ENCODE measurements at regions not wholly inside any gene's neighbourhood (a gene's known extent, or its start where the extent isn't known, plus 50 kb on each side); places are given as distances from the start of the nearest gene placed in this dataset.
A peak's percentile ranks its signal among the peaks of the same experiment; 100 is the strongest.
"Not testable (repeated sequence)": the region's sequence is repeated elsewhere in the genome, so short reads cannot be mapped to it uniquely, and the experiment has no call there.

DNA sequence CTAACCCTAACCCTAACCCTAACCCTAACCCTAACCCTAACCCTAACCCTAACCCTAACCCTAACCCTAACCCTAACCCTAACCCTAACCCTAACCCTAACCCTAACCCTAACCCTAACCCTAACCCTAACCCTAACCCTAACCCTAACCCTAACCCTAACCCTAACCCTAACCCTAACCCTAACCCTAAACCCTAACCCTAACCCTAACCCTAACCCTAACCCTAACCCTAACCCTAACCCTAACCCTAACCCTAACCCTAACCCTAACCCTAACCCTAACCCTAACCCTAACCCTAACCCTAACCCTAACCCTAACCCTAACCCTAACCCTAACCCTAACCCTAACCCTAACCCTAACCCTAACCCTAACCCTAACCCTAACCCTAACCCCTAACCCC, 80.6 kb upstream of the PLEKHG4B start:
- H3K4me1 ChIP-seq; H3K36me3 ChIP-seq (ENCODE audit: low read depth, missing control alignments); H3K27me3 ChIP-seq; DNase-seq; H3K9me3 ChIP-seq; H3K4me3 ChIP-seq; H3K27ac ChIP-seq; intact Hi-C loops (cut with DNase I; ENCODE audit: low total_unique reads): not testable (repeated sequence)

DNA sequence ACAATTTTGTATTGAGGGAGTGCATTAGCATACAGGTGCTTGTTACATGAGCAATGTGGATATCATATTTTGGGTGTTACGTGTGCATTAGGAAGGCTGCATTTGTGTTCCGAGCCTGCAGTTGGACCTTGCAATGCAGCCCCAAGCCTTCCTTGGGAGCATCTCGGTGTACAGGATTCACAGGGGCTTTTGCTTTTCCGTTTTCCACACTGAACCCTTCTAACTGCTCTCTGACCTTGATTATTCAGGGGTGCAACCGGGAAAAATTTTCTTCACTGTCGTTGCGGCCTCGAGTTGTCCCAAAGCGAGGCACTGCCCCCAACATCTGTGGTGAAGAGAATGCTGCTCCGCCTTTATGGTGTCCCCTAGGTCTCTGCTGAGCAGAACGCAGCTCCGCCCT, 80.1 kb upstream of the PLEKHG4B start:
- no peaks in the 10 kb centered on the region for H3K27me3 ChIP-seq
- H3K27ac ChIP-seq, result no peak overlapping the region
- 48 to 64% methylated on average over 11 to 12 of the region's 12 CpGs for WGBS, 2 donors
- intact Hi-C loops (cut with DNase I; ENCODE audit: low total_unique reads), result no loop called here
- H3K9me3 ChIP-seq, result no peaks in the 10 kb centered on the region
- H3K4me3 ChIP-seq, result no peak overlapping the region
- no peak for DNase-seq
- H3K4me1 ChIP-seq, result no peaks in the 10 kb centered on the region
- no peaks in the 10 kb centered on the region for H3K36me3 ChIP-seq (ENCODE audit: low read depth, missing control alignments)
- TF ChIP-seq, protein P1, sequence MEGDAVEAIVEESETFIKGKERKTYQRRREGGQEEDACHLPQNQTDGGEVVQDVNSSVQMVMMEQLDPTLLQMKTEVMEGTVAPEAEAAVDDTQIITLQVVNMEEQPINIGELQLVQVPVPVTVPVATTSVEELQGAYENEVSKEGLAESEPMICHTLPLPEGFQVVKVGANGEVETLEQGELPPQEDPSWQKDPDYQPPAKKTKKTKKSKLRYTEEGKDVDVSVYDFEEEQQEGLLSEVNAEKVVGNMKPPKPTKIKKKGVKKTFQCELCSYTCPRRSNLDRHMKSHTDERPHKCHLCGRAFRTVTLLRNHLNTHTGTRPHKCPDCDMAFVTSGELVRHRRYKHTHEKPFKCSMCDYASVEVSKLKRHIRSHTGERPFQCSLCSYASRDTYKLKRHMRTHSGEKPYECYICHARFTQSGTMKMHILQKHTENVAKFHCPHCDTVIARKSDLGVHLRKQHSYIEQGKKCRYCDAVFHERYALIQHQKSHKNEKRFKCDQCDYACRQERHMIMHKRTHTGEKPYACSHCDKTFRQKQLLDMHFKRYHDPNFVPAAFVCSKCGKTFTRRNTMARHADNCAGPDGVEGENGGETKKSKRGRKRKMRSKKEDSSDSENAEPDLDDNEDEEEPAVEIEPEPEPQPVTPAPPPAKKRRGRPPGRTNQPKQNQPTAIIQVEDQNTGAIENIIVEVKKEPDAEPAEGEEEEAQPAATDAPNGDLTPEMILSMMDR (IDR thresholded peaks at IDR 0.05), result no peak

DNA sequence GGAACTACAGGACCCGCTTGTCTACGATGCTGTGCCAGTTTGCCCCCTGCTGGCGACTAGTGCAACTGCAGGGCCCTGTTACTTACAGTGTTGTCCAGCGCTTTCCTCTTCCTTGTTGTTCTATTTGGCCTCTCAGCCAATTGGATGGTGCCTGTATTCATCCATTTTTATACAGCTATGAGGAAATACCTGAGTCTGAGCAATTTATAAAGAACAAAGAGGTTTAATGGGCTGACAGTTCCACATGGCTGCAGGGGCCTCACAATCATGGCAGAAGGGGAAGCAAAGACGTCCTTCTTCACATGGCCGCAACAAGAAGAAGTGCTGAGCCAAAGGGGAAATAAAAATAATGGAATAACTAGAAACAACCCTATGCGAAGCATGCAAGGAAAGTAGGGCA, 78.7 kb upstream of the PLEKHG4B start:
- Histone ChIP-seq H3K27me3 (no peaks in the 10 kb centered on the region), H3K4me1 (no peaks in the 10 kb centered on the region), H3K9me3 (no peaks in the 10 kb centered on the region), H3K36me3 (ENCODE audit: low read depth, missing control alignments) (no peaks in the 10 kb centered on the region), H3K27ac (no peak overlapping the region), H3K4me3 (no peak overlapping the region)
- TF ChIP-seq POLR2A (IDR thresholded peaks at IDR 0.05), result no peak
- TF ChIP-seq, protein P1 (IDR thresholded peaks at IDR 0.05), result no peak
- 39 to 52% methylated on average over 7 of the region's 7 CpGs for WGBS, 2 donors
- intact Hi-C loops (cut with DNase I; ENCODE audit: low total_unique reads), result no loop called here
- DNase-seq, result no peak

DNA sequence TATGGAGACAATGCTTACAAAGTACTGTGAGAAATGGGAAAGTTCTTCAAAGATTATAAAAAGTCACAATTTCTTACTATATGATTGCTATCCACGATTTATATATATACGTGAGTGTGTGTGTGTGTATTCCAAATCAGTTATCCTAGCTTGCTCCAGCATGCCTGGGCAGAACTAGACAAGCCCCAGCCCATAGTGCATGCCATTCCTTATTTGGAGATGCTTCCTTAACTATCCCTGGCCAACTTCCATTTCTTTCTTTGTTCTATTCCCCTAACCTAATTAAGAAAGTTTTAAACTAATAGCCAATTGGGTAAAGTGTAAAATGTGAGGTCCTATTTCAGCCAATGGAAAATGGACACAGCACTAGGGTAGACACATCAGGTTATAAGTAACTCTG, 77.3 kb upstream of the PLEKHG4B start:
- WGBS, 2 donors, result 48 to 52% methylated on average over 2 of the region's 2 CpGs

DNA sequence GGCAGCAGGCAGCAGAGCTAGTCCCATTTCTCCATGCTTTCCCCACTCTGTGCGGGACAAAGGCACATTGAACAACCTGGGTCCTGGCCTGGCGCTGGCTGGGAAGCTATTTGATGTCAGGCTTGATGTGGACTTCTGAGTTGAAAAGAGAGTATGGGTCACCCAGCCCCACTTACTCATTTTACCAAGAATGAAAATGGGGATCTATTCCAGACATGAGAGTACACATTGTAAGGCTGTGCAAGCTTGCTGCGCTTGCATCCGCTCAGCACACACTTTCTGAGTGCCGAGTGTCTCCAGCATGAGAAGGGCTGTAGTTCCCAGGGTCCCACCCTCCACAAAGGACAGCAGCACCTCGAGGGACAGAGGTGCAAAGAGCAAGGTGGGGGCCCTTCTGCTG, 71.7 kb upstream of the PLEKHG4B start:
- 82 to 88% methylated on average over 6 of the region's 6 CpGs for WGBS, 2 donors
- H3K27ac ChIP-seq; DNase-seq; H3K36me3 ChIP-seq (ENCODE audit: low read depth, missing control alignments); intact Hi-C loops (cut with DNase I; ENCODE audit: low total_unique reads); H3K4me1 ChIP-seq; H3K9me3 ChIP-seq; H3K4me3 ChIP-seq; H3K27me3 ChIP-seq: not testable (repeated sequence)

More for the DNA sequence above, 77.3 kb upstream of the PLEKHG4B start:
- H3K4me3 ChIP-seq; intact Hi-C loops (cut with DNase I; ENCODE audit: low total_unique reads); H3K4me1 ChIP-seq; H3K27ac ChIP-seq; H3K27me3 ChIP-seq; H3K9me3 ChIP-seq; H3K36me3 ChIP-seq (ENCODE audit: low read depth, missing control alignments); DNase-seq: not testable (repeated sequence)

DNA sequence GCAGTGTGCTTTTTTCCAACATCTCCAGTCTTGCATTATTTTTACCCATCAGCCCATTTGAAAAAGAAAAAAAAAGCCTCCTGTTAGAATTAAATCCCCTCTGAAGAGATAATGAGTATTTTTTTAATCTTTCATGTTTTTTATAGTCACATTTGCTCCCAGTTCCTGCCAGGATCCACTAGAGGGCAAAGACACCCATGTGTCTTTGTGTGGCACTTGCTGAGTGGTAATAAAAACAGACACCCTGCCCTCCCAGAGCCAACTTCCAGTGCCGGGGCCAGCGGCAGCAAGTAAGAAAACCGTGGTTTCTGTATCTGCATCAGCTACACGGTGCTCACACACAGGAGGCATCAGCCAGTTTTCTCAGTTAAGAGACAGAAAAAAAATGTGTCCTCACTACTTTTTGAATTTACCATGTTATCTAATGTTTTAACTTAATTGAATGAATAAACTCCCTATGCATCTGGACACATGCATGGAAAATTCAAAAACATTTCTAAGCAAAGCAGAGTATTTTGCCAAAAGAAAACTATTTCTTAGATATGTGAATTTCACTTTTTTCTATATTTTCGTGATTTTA, 70.2 kb upstream of the PLEKHG4B start:
- Histone ChIP-seq H3K9me3 (no peaks in the 10 kb centered on the region), H3K36me3 (ENCODE audit: low read depth, missing control alignments) (no peaks in the 10 kb centered on the region), H3K27ac (no peak overlapping the region), H3K4me3 (no peak overlapping the region), H3K4me1 (no peaks in the 10 kb centered on the region), H3K27me3 (no peaks in the 10 kb centered on the region)
- intact Hi-C loops (cut with DNase I; ENCODE audit: low total_unique reads), result no loop called here
- no peak for DNase-seq
- WGBS, 2 donors, result 53 to 60% methylated on average over 5 of the region's 5 CpGs
- TF ChIP-seq, protein P1 (IDR thresholded peaks at IDR 0.05), result peak in 2 of 3 experiments; percentile 3 to 17
- TF ChIP-seq POLR2A (IDR thresholded peaks at IDR 0.05), result no peak

DNA sequence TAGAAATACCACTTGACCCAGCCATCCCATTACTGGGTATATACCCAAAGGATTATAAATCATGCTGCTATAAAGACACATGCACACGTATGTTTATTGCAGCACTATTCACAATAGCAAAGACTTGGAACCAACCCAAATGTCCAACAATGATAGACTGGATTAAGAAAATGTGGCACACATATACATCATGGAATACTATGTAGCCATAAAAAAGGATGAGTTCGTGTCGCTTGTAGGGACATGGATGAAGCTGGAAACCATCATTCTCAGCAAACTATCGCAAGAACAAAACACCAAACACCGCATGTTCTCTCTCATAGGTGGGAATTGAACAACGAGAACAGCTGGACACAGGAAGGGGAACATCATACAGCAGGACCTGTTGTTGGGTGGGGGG, 68.1 kb upstream of the PLEKHG4B start:
- H3K9me3 ChIP-seq; H3K4me3 ChIP-seq; H3K4me1 ChIP-seq; H3K27me3 ChIP-seq; DNase-seq; H3K36me3 ChIP-seq (ENCODE audit: low read depth, missing control alignments); intact Hi-C loops (cut with DNase I; ENCODE audit: low total_unique reads); H3K27ac ChIP-seq: not testable (repeated sequence)
- 84 to 89% methylated on average over 6 of the region's 6 CpGs for WGBS, 2 donors

DNA sequence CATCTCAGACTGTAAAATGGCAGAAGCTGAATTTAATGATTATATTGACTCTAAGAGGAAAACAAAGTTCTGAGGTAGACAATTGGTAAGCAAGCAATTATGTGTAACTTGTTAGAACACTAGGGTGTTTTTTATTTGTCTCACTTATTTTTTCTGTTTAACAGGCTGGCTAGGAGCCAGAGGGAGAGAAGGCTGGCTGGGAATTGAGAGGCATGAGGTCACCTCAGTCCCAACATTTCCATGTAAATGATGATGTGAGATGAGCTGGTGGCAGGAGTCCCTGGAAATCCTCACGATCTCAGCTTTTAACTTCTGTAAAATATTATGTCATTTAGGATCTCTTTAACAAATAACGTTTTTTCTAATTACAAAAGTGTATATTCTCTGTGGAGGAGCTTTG, 66.9 kb upstream of the PLEKHG4B start:
- H3K9me3 ChIP-seq; H3K27me3 ChIP-seq; DNase-seq; H3K4me3 ChIP-seq; H3K4me1 ChIP-seq; H3K27ac ChIP-seq; H3K36me3 ChIP-seq (ENCODE audit: low read depth, missing control alignments); intact Hi-C loops (cut with DNase I; ENCODE audit: low total_unique reads): not testable (repeated sequence)
- 49 to 63% methylated on average over 2 of the region's 2 CpGs for WGBS, 2 donors

Measured in testis (tissue), 2 donors.